ENCODE measurements at regions not wholly inside any gene's neighbourhood (a gene's known extent, or its start where the extent isn't known, plus 50 kb on each side); places are given as distances from the start of the nearest gene placed in this dataset.

DNA sequence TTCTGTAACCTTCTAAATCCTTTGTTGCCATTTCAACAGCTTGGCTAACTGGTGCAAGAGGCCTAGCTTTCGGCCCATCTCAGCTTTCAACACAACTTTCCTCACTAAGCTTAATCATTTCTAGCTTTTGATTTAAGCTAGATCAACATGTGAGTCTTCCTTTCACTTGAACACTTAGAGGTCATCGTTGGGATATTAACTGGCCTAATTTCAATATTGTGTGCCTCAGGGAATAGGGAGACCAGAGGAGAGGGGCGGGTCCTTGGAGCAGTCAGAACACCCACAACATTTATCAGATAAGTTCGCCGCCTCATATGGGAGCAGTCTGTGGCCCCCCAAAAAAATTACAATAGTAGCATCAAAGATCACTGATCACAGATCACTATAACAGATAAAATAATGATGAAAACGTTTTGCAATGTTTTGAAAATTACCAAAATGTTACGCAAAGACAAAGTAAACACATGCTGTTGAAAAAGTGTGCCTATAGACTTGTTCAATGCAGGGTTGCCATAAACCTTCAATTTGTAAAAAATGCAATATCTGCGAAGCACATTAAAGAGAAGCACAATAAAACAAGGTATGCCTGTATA is 66.8 kb upstream of the PCSK1 start (continued):
- TF ChIP-seq ZNF610 (tag by site-specific recombination; IDR thresholded peaks at IDR 0.05; ENCODE audit: borderline replicate concordance) = no peak
- no peak for TF ChIP-seq ZNF248 (tag by site-specific recombination; IDR thresholded peaks at IDR 0.05)
- no peak for TF ChIP-seq FEZF1 (tag by site-specific recombination; IDR thresholded peaks at IDR 0.05)
- no peak for TF ChIP-seq ELK4 (IDR thresholded peaks at IDR 0.05; ENCODE audit: borderline replicate concordance, low read depth, low read length)
- no peak for TF ChIP-seq ZNF350 (tag by site-specific recombination; IDR thresholded peaks at IDR 0.05)
- TF ChIP-seq ZNF473 (tag by site-specific recombination; IDR thresholded peaks at IDR 0.05) = no peak
- no peak for TF ChIP-seq ZNF48 (tag by site-specific recombination; IDR thresholded peaks at IDR 0.05)
- TF ChIP-seq ZNF221 (tag by site-specific recombination; IDR thresholded peaks at IDR 0.05; ENCODE audit: borderline replicate concordance) = no peak
- no peak for TF ChIP-seq KLF10 (tag by site-specific recombination; IDR thresholded peaks at IDR 0.05)
- no peak for TF ChIP-seq ZNF18 (tag by site-specific recombination; IDR thresholded peaks at IDR 0.05)

DNA sequence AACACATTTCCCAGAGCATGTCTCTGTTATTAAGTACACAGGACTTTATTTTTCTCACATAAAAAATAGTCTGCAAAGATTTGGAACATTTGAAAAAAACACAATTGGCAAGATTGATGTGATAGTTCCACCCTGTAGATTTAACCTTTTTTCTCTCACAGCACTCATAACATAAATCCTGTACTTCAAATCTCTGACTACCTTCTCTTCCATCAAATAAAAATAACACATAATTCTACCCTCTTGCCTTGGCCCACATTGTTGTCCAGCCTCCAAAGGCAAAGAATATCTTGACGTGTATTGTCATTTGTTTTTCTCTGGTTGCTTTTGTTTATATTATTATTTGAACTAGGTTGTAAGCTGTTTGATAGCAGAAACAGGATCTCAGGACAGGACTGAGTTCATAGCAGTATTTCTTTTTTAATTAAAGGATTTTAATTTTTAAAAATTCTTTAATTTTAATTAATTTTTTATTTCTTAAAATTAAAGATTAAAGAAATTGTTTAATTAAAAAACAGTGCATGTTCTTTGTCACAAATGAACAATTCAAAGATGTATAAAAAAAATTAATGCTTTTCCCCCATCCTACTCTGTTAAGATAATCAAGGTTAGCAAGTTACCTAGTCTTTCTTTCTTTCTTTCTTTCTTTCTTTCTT is 69.1 kb upstream of the PCSK1 start:
- H3K4me1 ChIP-seq (ENCODE audit: control insufficient read depth, insufficient read depth, low read length) = no peaks in the 10 kb centered on the region
- no peaks in the 10 kb centered on the region for H3K9me3 ChIP-seq (ENCODE audit: control insufficient read depth, insufficient read depth, low read depth, low read length)
- no peak overlapping the region for H3K27ac ChIP-seq (ENCODE audit: extremely low read depth, low read depth, low read length)
- H3K36me3 ChIP-seq (ENCODE audit: control insufficient read depth in 2 of 2, insufficient read depth in 1 of 2, low read length in 2 of 2) = no peaks in the 10 kb centered on the region
- ChIA-PET CTCF (no interaction called here), POLR2A (no interaction called here)
- H3K4me3 ChIP-seq (ENCODE audit: low read depth, low read length) = no peak overlapping the region
- TF ChIP-seq, protein P1, sequence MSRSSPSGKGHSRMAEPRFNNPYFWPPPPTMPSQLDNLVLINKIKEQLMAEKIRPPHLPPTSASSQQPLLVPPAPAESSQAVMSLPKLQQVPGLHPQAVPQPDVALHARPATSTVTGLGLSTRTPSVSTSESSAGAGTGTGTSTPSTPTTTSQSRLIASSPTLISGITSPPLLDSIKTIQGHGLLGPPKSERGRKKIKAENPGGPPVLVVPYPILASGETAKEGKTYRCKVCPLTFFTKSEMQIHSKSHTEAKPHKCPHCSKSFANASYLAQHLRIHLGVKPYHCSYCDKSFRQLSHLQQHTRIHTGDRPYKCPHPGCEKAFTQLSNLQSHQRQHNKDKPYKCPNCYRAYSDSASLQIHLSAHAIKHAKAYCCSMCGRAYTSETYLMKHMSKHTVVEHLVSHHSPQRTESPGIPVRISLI (tag by site-specific recombination; IDR thresholded peaks at IDR 0.05) = no peak
- TF ChIP-seq GLIS1 (tag by site-specific recombination; IDR thresholded peaks at IDR 0.05) (no peak), ZBTB11 (tag by site-specific recombination; conservative IDR thresholded peaks at IDR 0.05; ENCODE audit: low read depth) (no peak), PRDM1 (tag by site-specific recombination; IDR thresholded peaks at IDR 0.05) (no peak), ZNF302 (tag by site-specific recombination; IDR thresholded peaks at IDR 0.05; ENCODE audit: low read depth) (no peak), ZNF280C (tag by site-specific recombination; IDR thresholded peaks at IDR 0.05) (no peak)
- TF ChIP-seq, protein P2, sequence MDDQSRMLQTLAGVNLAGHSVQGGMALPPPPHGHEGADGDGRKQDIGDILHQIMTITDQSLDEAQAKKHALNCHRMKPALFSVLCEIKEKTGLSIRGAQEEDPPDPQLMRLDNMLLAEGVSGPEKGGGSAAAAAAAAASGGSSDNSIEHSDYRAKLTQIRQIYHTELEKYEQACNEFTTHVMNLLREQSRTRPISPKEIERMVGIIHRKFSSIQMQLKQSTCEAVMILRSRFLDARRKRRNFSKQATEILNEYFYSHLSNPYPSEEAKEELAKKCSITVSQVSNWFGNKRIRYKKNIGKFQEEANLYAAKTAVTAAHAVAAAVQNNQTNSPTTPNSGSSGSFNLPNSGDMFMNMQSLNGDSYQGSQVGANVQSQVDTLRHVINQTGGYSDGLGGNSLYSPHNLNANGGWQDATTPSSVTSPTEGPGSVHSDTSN (CRISPR knock-in tag; IDR thresholded peaks at IDR 0.05) = no peak
